ENCODE measurements at regions not wholly inside any gene's neighbourhood (a gene's known extent, or its start where the extent isn't known, plus 50 kb on each side); places are given as distances from the start of the nearest gene placed in this dataset.
"Not testable (repeated sequence)": the region's sequence is repeated elsewhere in the genome, so short reads cannot be mapped to it uniquely, and the experiment has no call there.

DNA sequence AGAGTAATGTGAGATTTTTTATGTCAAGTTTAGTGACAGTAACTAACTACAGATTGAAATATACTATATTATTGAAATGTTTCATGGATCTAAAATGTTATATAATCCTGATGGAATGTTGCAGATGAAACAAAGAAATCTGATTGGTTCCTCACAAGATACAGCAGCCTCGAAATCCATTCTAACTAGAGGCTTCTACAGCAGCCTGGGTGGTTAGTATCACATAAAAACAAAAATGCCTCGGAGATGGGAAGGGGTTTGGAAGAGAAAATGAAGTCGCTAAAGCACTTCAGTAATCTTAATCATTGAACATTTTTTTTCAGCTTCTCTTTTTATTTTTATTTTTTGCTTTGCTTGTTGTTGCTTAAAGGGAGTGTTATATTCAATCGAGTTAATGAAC is 75.2 kb downstream of the TANC2 start:
- H3K4me1 ChIP-seq (ENCODE audit: control insufficient read depth, low read length) = peaks cover 9% of the 10 kb centered on the region
- no peaks in the 10 kb centered on the region for H3F3A ChIP-seq (ENCODE audit: control insufficient read depth, insufficient read depth)
- H3K36me3 ChIP-seq (ENCODE audit: control insufficient read depth, low read length) = no peaks in the 10 kb centered on the region
- no peak overlapping the region for H3K27ac ChIP-seq (ENCODE audit: low read depth, low read length)
- H3K4me3 ChIP-seq (ENCODE audit: low read length) = no peak overlapping the region
- TF ChIP-seq EZH2phosphoT487 (IDR thresholded peaks at IDR 0.05; ENCODE audit: borderline replicate concordance, low read length) = no peak
- TF ChIP-seq, protein P1, sequence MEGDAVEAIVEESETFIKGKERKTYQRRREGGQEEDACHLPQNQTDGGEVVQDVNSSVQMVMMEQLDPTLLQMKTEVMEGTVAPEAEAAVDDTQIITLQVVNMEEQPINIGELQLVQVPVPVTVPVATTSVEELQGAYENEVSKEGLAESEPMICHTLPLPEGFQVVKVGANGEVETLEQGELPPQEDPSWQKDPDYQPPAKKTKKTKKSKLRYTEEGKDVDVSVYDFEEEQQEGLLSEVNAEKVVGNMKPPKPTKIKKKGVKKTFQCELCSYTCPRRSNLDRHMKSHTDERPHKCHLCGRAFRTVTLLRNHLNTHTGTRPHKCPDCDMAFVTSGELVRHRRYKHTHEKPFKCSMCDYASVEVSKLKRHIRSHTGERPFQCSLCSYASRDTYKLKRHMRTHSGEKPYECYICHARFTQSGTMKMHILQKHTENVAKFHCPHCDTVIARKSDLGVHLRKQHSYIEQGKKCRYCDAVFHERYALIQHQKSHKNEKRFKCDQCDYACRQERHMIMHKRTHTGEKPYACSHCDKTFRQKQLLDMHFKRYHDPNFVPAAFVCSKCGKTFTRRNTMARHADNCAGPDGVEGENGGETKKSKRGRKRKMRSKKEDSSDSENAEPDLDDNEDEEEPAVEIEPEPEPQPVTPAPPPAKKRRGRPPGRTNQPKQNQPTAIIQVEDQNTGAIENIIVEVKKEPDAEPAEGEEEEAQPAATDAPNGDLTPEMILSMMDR (IDR thresholded peaks at IDR 0.05; ENCODE audit: low read depth, low read length, poor library complexity, severe bottlenecking) = no peak
- H3K27me3 ChIP-seq (ENCODE audit: control insufficient read depth, low read length) = no peaks in the 10 kb centered on the region
- no peaks in the 10 kb centered on the region for H3K9me2 ChIP-seq (replicated peaks; ENCODE audit: control insufficient read depth, low read length)
- H3K9me3 ChIP-seq (ENCODE audit: control insufficient read depth, insufficient read depth, low read length) = no peaks in the 10 kb centered on the region
- no peak overlapping the region for H3K4me2 ChIP-seq (ENCODE audit: low read length)
- H3K79me2 ChIP-seq (ENCODE audit: control insufficient read depth, low read length) = no peaks in the 10 kb centered on the region
- H4K20me1 ChIP-seq (ENCODE audit: control insufficient read depth, insufficient read depth, low read depth, low read length) = no peaks in the 10 kb centered on the region

DNA sequence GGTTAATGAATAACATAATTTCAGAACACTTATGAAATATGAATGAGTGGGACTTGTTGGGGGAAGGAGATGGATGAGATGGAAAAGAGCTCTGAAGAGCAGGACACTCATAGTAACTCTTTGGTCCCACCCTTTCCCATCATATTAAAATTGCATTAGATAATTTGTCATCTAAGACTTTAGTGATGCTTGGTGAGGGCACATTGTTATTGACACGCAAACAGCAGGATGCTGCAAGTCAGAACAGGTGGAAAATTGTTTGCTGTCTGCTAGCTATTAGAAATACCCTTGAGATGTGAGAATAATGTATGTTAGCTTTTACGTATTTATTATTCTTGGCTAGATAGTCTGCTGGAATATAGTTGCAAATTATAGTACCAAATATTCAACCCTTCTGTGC is 75.7 kb downstream of the TANC2 start:
- H3F3A ChIP-seq (ENCODE audit: control insufficient read depth, insufficient read depth) = no peaks in the 10 kb centered on the region
- no peaks in the 10 kb centered on the region for H3K9me2 ChIP-seq (replicated peaks; ENCODE audit: control insufficient read depth, low read length)
- H3K4me3 ChIP-seq (ENCODE audit: low read length) = no peak overlapping the region
- H3K4me1 ChIP-seq (ENCODE audit: control insufficient read depth, low read length) = peaks cover 4% of the 10 kb centered on the region
- H3K27ac ChIP-seq (ENCODE audit: low read depth, low read length) = no peak overlapping the region
- H3K4me2 ChIP-seq (ENCODE audit: low read length) = no peak overlapping the region
- no peak for TF ChIP-seq EZH2phosphoT487 (IDR thresholded peaks at IDR 0.05; ENCODE audit: borderline replicate concordance, low read length)
- TF ChIP-seq, protein P1 (IDR thresholded peaks at IDR 0.05; ENCODE audit: low read depth, low read length, poor library complexity, severe bottlenecking) = no peak
- no peaks in the 10 kb centered on the region for H3K36me3 ChIP-seq (ENCODE audit: control insufficient read depth, low read length)
- H4K20me1 ChIP-seq (ENCODE audit: control insufficient read depth, insufficient read depth, low read depth, low read length) = no peaks in the 10 kb centered on the region
- H3K9me3 ChIP-seq (ENCODE audit: control insufficient read depth, insufficient read depth, low read length) = no peaks in the 10 kb centered on the region
- no peaks in the 10 kb centered on the region for H3K79me2 ChIP-seq (ENCODE audit: control insufficient read depth, low read length)
- H3K27me3 ChIP-seq (ENCODE audit: control insufficient read depth, low read length) = no peaks in the 10 kb centered on the region

DNA sequence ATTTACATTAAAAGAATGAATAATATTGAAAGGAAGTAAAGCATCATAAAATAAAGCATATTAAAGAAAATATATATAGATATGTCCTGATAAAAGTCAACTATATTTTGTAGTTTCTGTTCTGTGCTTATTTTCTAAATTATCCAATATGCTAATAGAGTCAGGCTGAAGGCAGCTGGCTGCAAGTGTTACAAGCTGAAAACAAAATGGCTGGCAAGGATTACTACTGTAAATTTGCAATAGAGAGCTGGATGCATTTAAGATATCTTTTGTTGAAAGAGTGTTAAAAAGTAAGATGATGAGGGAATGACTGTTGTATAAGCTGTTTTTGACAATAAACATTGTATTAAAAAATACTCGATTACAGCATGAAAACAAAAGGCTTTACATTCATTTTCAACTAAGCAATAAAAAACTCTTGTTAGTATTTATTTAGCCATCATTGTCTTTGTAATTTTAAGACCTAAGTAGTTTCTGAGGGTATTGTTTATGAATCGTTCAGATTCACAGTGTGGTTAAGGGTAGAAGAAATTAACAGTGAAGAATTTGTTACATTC is 76.3 kb downstream of the TANC2 start:
- no peak for TF ChIP-seq EZH2phosphoT487 (IDR thresholded peaks at IDR 0.05; ENCODE audit: borderline replicate concordance, low read length)
- TF ChIP-seq, protein P1 (IDR thresholded peaks at IDR 0.05; ENCODE audit: low read depth, low read length, poor library complexity, severe bottlenecking) = no peak
- no peaks in the 10 kb centered on the region for H3K36me3 ChIP-seq (ENCODE audit: control insufficient read depth, low read length)
- H3K79me2 ChIP-seq (ENCODE audit: control insufficient read depth, low read length) = no peaks in the 10 kb centered on the region
- H3K4me2 ChIP-seq (ENCODE audit: low read length) = no peak overlapping the region
- no peaks in the 10 kb centered on the region for H4K20me1 ChIP-seq (ENCODE audit: control insufficient read depth, insufficient read depth, low read depth, low read length)
- H3K9me3 ChIP-seq (ENCODE audit: control insufficient read depth, insufficient read depth, low read length) = no peaks in the 10 kb centered on the region
- H3K4me1 ChIP-seq (ENCODE audit: control insufficient read depth, low read length) = peaks cover 4% of the 10 kb centered on the region; the same call in 1 of the 2 replicates
- no peak overlapping the region for H3K27ac ChIP-seq (ENCODE audit: low read depth, low read length)
- no peak overlapping the region for H3K4me3 ChIP-seq (ENCODE audit: low read length)
- H3K27me3 ChIP-seq (ENCODE audit: control insufficient read depth, low read length) = no peaks in the 10 kb centered on the region
- no peaks in the 10 kb centered on the region for H3K9me2 ChIP-seq (replicated peaks; ENCODE audit: control insufficient read depth, low read length)
- no peaks in the 10 kb centered on the region for H3F3A ChIP-seq (ENCODE audit: control insufficient read depth, insufficient read depth)

DNA sequence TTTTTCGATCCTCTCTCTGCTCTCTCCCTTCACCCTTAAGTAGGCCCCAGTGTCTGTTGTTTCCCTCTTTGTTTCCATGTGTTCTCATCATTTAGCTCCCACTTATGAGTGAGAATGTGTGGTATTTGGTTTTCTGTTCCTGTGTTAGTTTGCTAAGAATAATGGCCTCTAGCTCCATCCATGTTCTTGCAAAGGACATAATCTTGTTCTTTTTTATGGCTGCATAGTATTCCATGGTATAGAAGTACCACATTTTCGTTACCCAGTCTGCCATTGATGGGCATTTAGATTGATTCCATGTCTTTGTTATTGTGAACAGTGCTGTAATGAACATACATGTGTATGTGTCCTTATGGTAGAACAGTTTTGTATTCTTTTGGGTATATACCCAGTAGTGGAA is 91.5 kb downstream of the TANC2 start:
- not testable (repeated sequence) for H3K27me3 ChIP-seq (ENCODE audit: control insufficient read depth, low read length); H3K4me2 ChIP-seq (ENCODE audit: low read length); H3K9me3 ChIP-seq (ENCODE audit: control insufficient read depth, insufficient read depth, low read length); H3K4me1 ChIP-seq (ENCODE audit: control insufficient read depth, low read length); H3K79me2 ChIP-seq (ENCODE audit: control insufficient read depth, low read length); H3F3A ChIP-seq (ENCODE audit: control insufficient read depth, insufficient read depth); H3K36me3 ChIP-seq (ENCODE audit: control insufficient read depth, low read length); H3K27ac ChIP-seq (ENCODE audit: low read depth, low read length); H3K9me2 ChIP-seq (replicated peaks; ENCODE audit: control insufficient read depth, low read length); H4K20me1 ChIP-seq (ENCODE audit: control insufficient read depth, insufficient read depth, low read depth, low read length); H3K4me3 ChIP-seq (ENCODE audit: low read length)
